ENCODE measurements at regions not wholly inside any gene's neighbourhood (a gene's known extent, or its start where the extent isn't known, plus 50 kb on each side); places are given as distances from the start of the nearest gene placed in this dataset.

DNA sequence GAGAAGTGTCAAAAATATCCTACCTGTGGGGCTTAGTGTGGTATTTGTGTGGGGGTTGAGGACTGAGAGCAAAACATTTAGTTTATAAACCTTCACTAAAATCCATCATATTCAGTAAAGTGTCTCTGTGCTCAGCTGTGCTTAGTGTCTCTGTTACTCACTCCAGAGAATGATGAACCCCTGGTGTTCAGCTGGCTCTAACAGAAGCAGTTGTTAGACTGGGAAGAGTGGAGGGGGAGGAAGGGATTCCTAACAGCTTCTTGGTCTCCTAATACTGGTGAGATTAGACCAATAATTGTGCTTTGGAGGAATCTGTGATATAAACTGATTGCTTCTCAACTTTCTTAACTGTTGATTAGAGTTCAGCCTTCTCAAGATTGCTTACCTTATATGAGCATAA is 1123.5 kb downstream of the ROBO2 start:
- no peaks in the 10 kb centered on the region for H4K20me1 ChIP-seq (ENCODE audit: control insufficient read depth, extremely low read depth, insufficient read depth, low read length)
- no peaks in the 10 kb centered on the region for H3K27me3 ChIP-seq (ENCODE audit: control insufficient read depth, extremely low read depth, insufficient read depth, low read length)
- no peaks in the 10 kb centered on the region for H3K4me1 ChIP-seq (ENCODE audit: control insufficient read depth, extremely low read depth, insufficient read depth, low read length)
- H3K9me3 ChIP-seq (ENCODE audit: control insufficient read depth, low read depth, low read length): no peaks in the 10 kb centered on the region
- peak overlapping the region; percentile 20 for H2AFZ ChIP-seq (ENCODE audit: control insufficient read depth, low read length)
- TF ChIP-seq, protein P1, sequence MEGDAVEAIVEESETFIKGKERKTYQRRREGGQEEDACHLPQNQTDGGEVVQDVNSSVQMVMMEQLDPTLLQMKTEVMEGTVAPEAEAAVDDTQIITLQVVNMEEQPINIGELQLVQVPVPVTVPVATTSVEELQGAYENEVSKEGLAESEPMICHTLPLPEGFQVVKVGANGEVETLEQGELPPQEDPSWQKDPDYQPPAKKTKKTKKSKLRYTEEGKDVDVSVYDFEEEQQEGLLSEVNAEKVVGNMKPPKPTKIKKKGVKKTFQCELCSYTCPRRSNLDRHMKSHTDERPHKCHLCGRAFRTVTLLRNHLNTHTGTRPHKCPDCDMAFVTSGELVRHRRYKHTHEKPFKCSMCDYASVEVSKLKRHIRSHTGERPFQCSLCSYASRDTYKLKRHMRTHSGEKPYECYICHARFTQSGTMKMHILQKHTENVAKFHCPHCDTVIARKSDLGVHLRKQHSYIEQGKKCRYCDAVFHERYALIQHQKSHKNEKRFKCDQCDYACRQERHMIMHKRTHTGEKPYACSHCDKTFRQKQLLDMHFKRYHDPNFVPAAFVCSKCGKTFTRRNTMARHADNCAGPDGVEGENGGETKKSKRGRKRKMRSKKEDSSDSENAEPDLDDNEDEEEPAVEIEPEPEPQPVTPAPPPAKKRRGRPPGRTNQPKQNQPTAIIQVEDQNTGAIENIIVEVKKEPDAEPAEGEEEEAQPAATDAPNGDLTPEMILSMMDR (optimal IDR thresholded peaks at IDR 0.05 in 1 of 3, IDR thresholded peaks at IDR 0.05 in 1 of 3, conservative IDR thresholded peaks at IDR 0.05 in 1 of 3; ENCODE audit: extremely low read depth in 1 of 3, insufficient read depth in 2 of 3, low read length in 3 of 3): no peak
- TF ChIP-seq EZH2 (IDR thresholded peaks at IDR 0.05; ENCODE audit: low read length): no peak
- dilution Hi-C loops (cut with MboI; ENCODE audit: extremely low pct_ligation_motif_present, low sequenced_read_pairs): no loop called here
- H3K4me3 ChIP-seq (ENCODE audit: control insufficient read depth in 2 of 3, extremely low read depth in 1 of 3, insufficient read depth in 2 of 3, low read depth in 1 of 3, low read length in 3 of 3): no peak overlapping the region
- no peaks in the 10 kb centered on the region for H3K79me2 ChIP-seq (ENCODE audit: control insufficient read depth, insufficient read depth, low read length)
- H3K36me3 ChIP-seq (ENCODE audit: control insufficient read depth in 2 of 2, extremely low read depth in 1 of 2, insufficient read depth in 2 of 2, low read length in 2 of 2): no peaks in the 10 kb centered on the region
- H3K4me2 ChIP-seq (ENCODE audit: control insufficient read depth, extremely low read depth, insufficient read depth, low read depth, low read length): no peak overlapping the region
- H3K9ac ChIP-seq (ENCODE audit: control insufficient read depth, extremely low read depth, insufficient read depth, low read length): no peak overlapping the region
- H3K27ac ChIP-seq (ENCODE audit: control insufficient read depth, insufficient read depth, low read length): no peak overlapping the region
- FAIRE-seq (no peak), DNase-seq (ENCODE audit: low read depth, low spot score) (no peak)
- H3K9me1 ChIP-seq (ENCODE audit: control insufficient read depth, extremely low read depth, insufficient read depth, low read length): no peaks in the 10 kb centered on the region

DNA sequence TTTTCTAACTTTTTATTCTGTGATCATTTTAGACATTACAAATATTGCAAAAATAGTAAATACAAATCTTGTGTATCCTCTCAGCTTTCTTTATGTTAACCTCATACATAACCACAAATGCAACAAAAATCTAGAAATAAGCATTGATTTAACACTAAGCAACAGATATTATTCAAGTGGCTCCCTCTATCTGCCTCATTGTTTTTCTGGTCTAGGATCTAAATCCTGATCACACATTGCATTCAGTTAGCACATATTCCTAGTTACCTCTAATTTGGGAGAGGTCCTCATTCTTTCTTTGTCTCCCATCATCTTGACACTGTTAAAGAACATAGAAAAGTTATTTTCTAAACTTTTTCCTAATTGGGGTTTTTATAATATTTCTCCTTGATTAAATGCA is 1126.0 kb downstream of the ROBO2 start:
- no peaks in the 10 kb centered on the region for H3K27me3 ChIP-seq (ENCODE audit: control insufficient read depth, extremely low read depth, insufficient read depth, low read length)
- H3K27ac ChIP-seq (ENCODE audit: control insufficient read depth, insufficient read depth, low read length): no peak overlapping the region
- TF ChIP-seq EZH2 (IDR thresholded peaks at IDR 0.05; ENCODE audit: low read length): no peak
- TF ChIP-seq, protein P1 (optimal IDR thresholded peaks at IDR 0.05 in 1 of 3, IDR thresholded peaks at IDR 0.05 in 1 of 3, conservative IDR thresholded peaks at IDR 0.05 in 1 of 3; ENCODE audit: extremely low read depth in 1 of 3, insufficient read depth in 2 of 3, low read length in 3 of 3): peak in 1 of 3 experiments; percentile 16
- H3K79me2 ChIP-seq (ENCODE audit: control insufficient read depth, insufficient read depth, low read length): no peaks in the 10 kb centered on the region
- H3K4me1 ChIP-seq (ENCODE audit: control insufficient read depth, extremely low read depth, insufficient read depth, low read length): no peaks in the 10 kb centered on the region
- no peak overlapping the region for H2AFZ ChIP-seq (ENCODE audit: control insufficient read depth, low read length)
- H3K36me3 ChIP-seq (ENCODE audit: control insufficient read depth in 2 of 2, extremely low read depth in 1 of 2, insufficient read depth in 2 of 2, low read length in 2 of 2): no peaks in the 10 kb centered on the region
- FAIRE-seq (no peak), DNase-seq (ENCODE audit: low read depth, low spot score) (no peak)
- no peaks in the 10 kb centered on the region for H4K20me1 ChIP-seq (ENCODE audit: control insufficient read depth, extremely low read depth, insufficient read depth, low read length)
- H3K9ac ChIP-seq (ENCODE audit: control insufficient read depth, extremely low read depth, insufficient read depth, low read length): no peak overlapping the region
- no peaks in the 10 kb centered on the region for H3K9me3 ChIP-seq (ENCODE audit: control insufficient read depth, low read depth, low read length)
- H3K4me2 ChIP-seq (ENCODE audit: control insufficient read depth, extremely low read depth, insufficient read depth, low read depth, low read length): no peak overlapping the region
- H3K4me3 ChIP-seq (ENCODE audit: control insufficient read depth in 2 of 3, extremely low read depth in 1 of 3, insufficient read depth in 2 of 3, low read depth in 1 of 3, low read length in 3 of 3): no peak overlapping the region
- dilution Hi-C loops (cut with MboI; ENCODE audit: extremely low pct_ligation_motif_present, low sequenced_read_pairs): no loop called here
- no peaks in the 10 kb centered on the region for H3K9me1 ChIP-seq (ENCODE audit: control insufficient read depth, extremely low read depth, insufficient read depth, low read length)

Measured in keratinocyte (primary cell).